Breast epithelium (tissue), 4 donors: ENCODE measurements at regions not wholly inside any gene's neighbourhood (a gene's known extent, or its start where the extent isn't known, plus 50 kb on each side); places are given as distances from the start of the nearest gene placed in this dataset.

Experiments used
- DNase-seq, 2 donors: peaks; one replicate each; pipeline ENCODE4 v3.0.0-alpha.2; 2019; ENCODE audit warnings: low spot score in 2 of 2
- H3K27ac ChIP-seq, 2 donors: fragments of 200-600 bp; sonication (generic) in 1 of 2; one replicate each; pipeline ENCODE4 v1.5.1; 2016 to 2019; ENCODE audit warnings: mild to moderate bottlenecking in 1 of 2
- H3K27me3 ChIP-seq, 2 donors: fragments of 200-600 bp; sonication (generic) in 1 of 2; one replicate each; pipeline versions ENCODE4 v1.5.1 to v1.6.0; 2017 to 2019; ENCODE audit warnings: control low read depth in 1 of 2, mild to moderate bottlenecking in 1 of 2
- H3K36me3 ChIP-seq: fragments of 200-600 bp; one replicate; pipeline ENCODE4 v1.5.1; 2019
- H3K4me1 ChIP-seq, 2 donors: fragments of 200-600 bp; sonication (generic); one replicate each; pipeline ENCODE4 v1.5.1; 2016 to 2019; ENCODE audit warnings: control low read depth in 1 of 2
- H3K4me3 ChIP-seq, 3 donors: fragments of 200-600 bp; sonication (generic); 1 replicate in 2 of 3; 2 replicates in 1 of 3; pipeline ENCODE4 v1.5.1; 2016 to 2019; ENCODE audit warnings: mild to moderate bottlenecking in 3 of 3, moderate library complexity in 2 of 3
- H3K9me3 ChIP-seq, 2 donors: fragments of 200-600 bp; sonication (generic) in 1 of 2; one replicate each; pipeline ENCODE4 v1.5.1; 2016 to 2019; ENCODE audit warnings: control low read depth in 1 of 2
- CTCF ChIP-seq, 3 donors: fragments of 450-650 bp; IDR thresholded peaks; one replicate each; pipeline ENCODE4 v1.5.1; 2016 to 2017; ENCODE audit warnings: antibody characterized with exemption in 3 of 3, mild to moderate bottlenecking in 3 of 3, moderate library complexity in 3 of 3
- POLR2A ChIP-seq: fragments of 450-650 bp; IDR thresholded peaks from one replicate; pipeline ENCODE4 v1.6.1; 2016; ENCODE audit warnings: antibody characterized with exemption, mild to moderate bottlenecking, moderate library complexity
- POLR2AphosphoS5 ChIP-seq, 3 donors: sonication (generic); formaldehyde crosslinking; IDR thresholded peaks; one replicate each; pipeline ENCODE4 v1.6.1; 2017; ENCODE audit warnings: antibody characterized with exemption in 3 of 3
- intact Hi-C: fragments of 100-400 bp; cut with DNase I; formaldehyde crosslinking; loops from one replicate; pipeline ENCODE4 v1.15.1; 2023; ENCODE audit warnings: low total_unique reads

GRCh38 chr12:30823764-30824163 is 69.0 kb upstream of the CAPRIN2 start:
- Histone ChIP-seq H3K27ac (no peak overlapping the region), H3K9me3 (no peaks in the 10 kb centered on the region), H3K36me3 (no peaks in the 10 kb centered on the region), H3K4me3 (no peak overlapping the region), H3K4me1 (no peaks in the 10 kb centered on the region), H3K27me3 (no peaks in the 10 kb centered on the region)
- intact Hi-C loops: no loop called here
- TF ChIP-seq POLR2A: no peak
- no peak for TF ChIP-seq CTCF (IDR thresholded peaks at IDR 0.05)
- DNase-seq: no peak

GRCh38 chr12:30823156-30823699 is 68.5 kb upstream of the CAPRIN2 start:
- DNase-seq: peak in 1 of 2 donors; percentile 62

GRCh38 chr12:30822385-30823155 is 67.8 kb upstream of the CAPRIN2 start:
- intact Hi-C loops: no loop called here
- H3K27ac ChIP-seq: peak overlapping the region; percentile 73 to 77
- no peaks in the 10 kb centered on the region for H3K4me1 ChIP-seq
- H3K4me3 ChIP-seq: peak overlapping the region; percentile 37 to 83 (median 63)
- no peaks in the 10 kb centered on the region for H3K27me3 ChIP-seq
- H3K9me3 ChIP-seq: no peaks in the 10 kb centered on the region
- peak; percentile 36 to 71 for DNase-seq
- TF ChIP-seq CTCF (IDR thresholded peaks at IDR 0.05) (no peak), POLR2A (no peak), POLR2AphosphoS5 (IDR thresholded peaks at IDR 0.05) (no peak)
- no peaks in the 10 kb centered on the region for H3K36me3 ChIP-seq

More at GRCh38 chr12:30823156-30823699, 68.5 kb upstream of the CAPRIN2 start:
- TF ChIP-seq POLR2A (no peak), POLR2AphosphoS5 (IDR thresholded peaks at IDR 0.05) (no peak), CTCF (IDR thresholded peaks at IDR 0.05) (peak in 1 of 3 donors; percentile 34)
- Histone ChIP-seq H3K4me1 (no peaks in the 10 kb centered on the region), H3K27me3 (no peaks in the 10 kb centered on the region), H3K27ac (peak overlapping the region; percentile 73 to 77), H3K4me3 (peak overlapping the region; percentile 37 to 83 (median 63)), H3K36me3 (no peaks in the 10 kb centered on the region), H3K9me3 (no peaks in the 10 kb centered on the region)
- intact Hi-C loops: no loop called here

- H3K4me3 ChIP-seq: no peak overlapping the region
- H3K27ac ChIP-seq: no peak overlapping the region
- intact Hi-C loops: no loop called here
- no peak for DNase-seq
- no peaks in the 10 kb centered on the region for H3K27me3 ChIP-seq
- H3K36me3 ChIP-seq: no peaks in the 10 kb centered on the region
- TF ChIP-seq CTCF (IDR thresholded peaks at IDR 0.05) (no peak), POLR2A (no peak), POLR2AphosphoS5 (IDR thresholded peaks at IDR 0.05) (no peak)
- no peaks in the 10 kb centered on the region for H3K9me3 ChIP-seq
- no peaks in the 10 kb centered on the region for H3K4me1 ChIP-seq
Observed at GRCh38 chr12:30820406-30820946, 65.7 kb upstream of the CAPRIN2 start.

- Histone ChIP-seq H3K27me3 (no peaks in the 10 kb centered on the region), H3K9me3 (no peaks in the 10 kb centered on the region), H3K36me3 (no peaks in the 10 kb centered on the region), H3K4me1 (no peaks in the 10 kb centered on the region), H3K4me3 (no peak overlapping the region), H3K27ac (no peak overlapping the region)
- no peak for DNase-seq
- TF ChIP-seq POLR2AphosphoS5 (IDR thresholded peaks at IDR 0.05): no peak
- TF ChIP-seq CTCF (IDR thresholded peaks at IDR 0.05): no peak
- intact Hi-C loops: no loop called here
Observed at GRCh38 chr12:30818562-30818961, 63.8 kb upstream of the CAPRIN2 start.
